ENCODE measurements at regions not wholly inside any gene's neighbourhood (a gene's known extent, or its start where the extent isn't known, plus 50 kb on each side); places are given as distances from the start of the nearest gene placed in this dataset.

- H3K36me3 Mint-ChIP-seq = no peaks in the 10 kb centered on the region
- no peak overlapping the region for H3K27ac Mint-ChIP-seq
- no peaks in the 10 kb centered on the region for H3K9me3 Mint-ChIP-seq
- H3K27me3 Mint-ChIP-seq = no peaks in the 10 kb centered on the region
- ATAC-seq = no peak
- no peak overlapping the region for H3K4me3 Mint-ChIP-seq
- no peaks in the 10 kb centered on the region for H3K4me1 Mint-ChIP-seq
These were observed 507.3 kb upstream of the CBLB start for GRCh38 chr3:106376016-106376570.

- no peak overlapping the region for H3K4me3 Mint-ChIP-seq
- H3K36me3 Mint-ChIP-seq = no peaks in the 10 kb centered on the region
- no peaks in the 10 kb centered on the region for H3K9me3 Mint-ChIP-seq
- no peak overlapping the region for H3K27ac Mint-ChIP-seq
- H3K4me1 Mint-ChIP-seq = no peaks in the 10 kb centered on the region
- ATAC-seq = no peak
- no peaks in the 10 kb centered on the region for H3K27me3 Mint-ChIP-seq
These were observed 510.5 kb upstream of the CBLB start for GRCh38 chr3:106379251-106379750.

GRCh38 chr3:106380232-106380631 lies 511.4 kb upstream of the CBLB start:
- Mint-ChIP-seq H3K4me3 (no peak overlapping the region), H3K4me1 (no peaks in the 10 kb centered on the region), H3K27ac (no peak overlapping the region), H3K27me3 (no peaks in the 10 kb centered on the region), H3K9me3 (no peaks in the 10 kb centered on the region), H3K36me3 (no peaks in the 10 kb centered on the region)
- ATAC-seq = no peak

- Mint-ChIP-seq H3K27me3 (no peaks in the 10 kb centered on the region), H3K27ac (no peak overlapping the region), H3K4me3 (no peak overlapping the region), H3K36me3 (peaks cover 8% of the 10 kb centered on the region), H3K9me3 (peaks cover 6% of the 10 kb centered on the region), H3K4me1 (peaks cover 10% of the 10 kb centered on the region)
- ATAC-seq = no peak
These were observed 512.6 kb upstream of the CBLB start for GRCh38 chr3:106381286-106381938.

GRCh38 chr3:106381939-106382335 lies 513.1 kb upstream of the CBLB start:
- Mint-ChIP-seq H3K27me3 (no peaks in the 10 kb centered on the region), H3K4me1 (peaks cover 11% of the 10 kb centered on the region), H3K27ac (no peak overlapping the region), H3K9me3 (peaks cover 6% of the 10 kb centered on the region), H3K36me3 (peaks cover 8% of the 10 kb centered on the region), H3K4me3 (no peak overlapping the region)
- ATAC-seq = no peak

DNA sequence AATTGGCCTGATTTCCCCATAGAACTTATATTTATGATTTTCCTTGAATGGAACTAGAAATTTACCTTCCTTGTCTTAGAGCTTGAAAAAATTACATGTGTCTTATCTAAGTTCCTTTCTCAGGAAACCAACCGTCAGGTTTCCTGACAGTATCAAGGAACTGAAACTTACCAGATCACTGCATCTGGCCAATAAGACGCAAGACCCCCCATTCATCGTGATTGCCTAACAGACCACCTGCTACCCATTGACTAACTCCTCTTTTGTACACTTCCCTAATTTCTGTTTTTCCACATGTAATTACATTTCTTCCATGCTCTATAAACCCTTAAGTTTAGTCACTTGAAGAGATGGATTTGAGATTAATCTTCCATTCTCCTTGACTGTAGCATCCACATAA lies 517.2 kb upstream of the CBLB start:
- H3K27ac Mint-ChIP-seq = peak overlapping the region; percentile 11
- peaks cover 19% of the 10 kb centered on the region for H3K4me1 Mint-ChIP-seq
- peaks cover 6% of the 10 kb centered on the region for H3K9me3 Mint-ChIP-seq
- peaks cover 8% of the 10 kb centered on the region for H3K36me3 Mint-ChIP-seq
- ATAC-seq = peak; percentile 81
- H3K27me3 Mint-ChIP-seq = no peaks in the 10 kb centered on the region
- H3K4me3 Mint-ChIP-seq = no peak overlapping the region

- H3K4me3 Mint-ChIP-seq = no peak overlapping the region
- H3K27ac Mint-ChIP-seq = no peak overlapping the region
- ATAC-seq = no peak
- H3K4me1 Mint-ChIP-seq = peaks cover 8% of the 10 kb centered on the region
- no peaks in the 10 kb centered on the region for H3K36me3 Mint-ChIP-seq
- H3K9me3 Mint-ChIP-seq = no peaks in the 10 kb centered on the region
- no peaks in the 10 kb centered on the region for H3K27me3 Mint-ChIP-seq
These were observed 524.1 kb upstream of the CBLB start for GRCh38 chr3:106392915-106393314.

- Mint-ChIP-seq H3K9me3 (no peaks in the 10 kb centered on the region), H3K36me3 (no peaks in the 10 kb centered on the region), H3K27me3 (no peaks in the 10 kb centered on the region), H3K4me3 (no peak overlapping the region), H3K27ac (no peak overlapping the region), H3K4me1 (no peaks in the 10 kb centered on the region)
- ATAC-seq = no peak
These were observed 528.2 kb upstream of the CBLB start for GRCh38 chr3:106397006-106397405.

DNA sequence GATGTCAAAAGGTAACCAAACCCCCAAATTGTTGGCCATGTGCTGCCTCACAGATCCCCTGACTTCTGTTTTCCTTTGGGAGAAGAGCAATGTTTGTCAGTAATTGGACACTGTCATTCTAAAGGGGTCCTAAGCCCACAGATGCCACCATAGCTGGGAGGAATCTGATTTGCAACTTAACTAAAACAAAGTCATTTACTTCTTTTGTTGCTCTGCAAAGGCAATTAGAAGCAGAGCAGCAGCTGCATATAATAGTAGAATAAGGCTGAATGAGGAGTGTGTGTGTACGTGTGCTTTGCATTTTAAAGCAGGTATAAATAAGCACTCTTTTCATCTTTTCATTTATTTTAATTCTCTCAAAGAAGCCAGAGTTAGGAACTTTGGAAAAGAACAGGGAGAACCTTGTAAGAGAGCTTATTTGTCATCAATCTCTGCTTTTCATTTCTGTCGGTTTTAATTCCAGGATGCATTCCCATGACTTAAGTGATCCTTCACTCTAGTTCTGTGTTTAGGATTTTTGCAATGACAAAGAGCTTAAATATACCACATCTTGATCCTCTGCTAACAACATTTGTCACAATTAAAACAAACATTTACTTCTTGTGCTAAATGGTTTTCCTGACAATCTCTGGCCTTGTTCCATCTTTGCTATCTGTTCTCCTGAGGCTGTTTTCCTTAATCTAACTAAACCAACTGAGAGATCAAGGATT lies 530.2 kb upstream of the CBLB start:
- Mint-ChIP-seq H3K4me3 (no peak overlapping the region), H3K27ac (no peak overlapping the region), H3K27me3 (no peaks in the 10 kb centered on the region), H3K4me1 (peaks cover 5% of the 10 kb centered on the region), H3K36me3 (no peaks in the 10 kb centered on the region), H3K9me3 (no peaks in the 10 kb centered on the region)
- ATAC-seq = no peak

DNA sequence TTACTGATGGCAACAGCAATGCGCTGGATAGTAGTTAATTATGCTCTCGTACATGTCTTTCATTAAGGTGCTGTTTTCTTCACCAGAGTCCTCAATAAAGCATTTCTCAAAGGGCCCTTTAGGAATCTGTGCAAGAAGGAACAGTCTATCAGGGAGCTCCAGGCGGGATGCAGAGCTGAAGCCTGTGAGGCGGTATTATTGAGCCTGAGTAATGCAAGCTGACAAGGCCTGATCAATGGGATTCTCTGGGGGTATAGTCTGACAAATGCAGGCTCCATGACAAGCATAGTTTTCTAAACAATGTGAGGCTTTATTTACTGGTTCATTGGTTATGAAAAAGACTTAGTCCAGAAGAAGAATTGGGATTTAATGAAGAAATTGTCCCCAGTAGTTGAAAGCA lies 530.9 kb upstream of the CBLB start:
- no peak for ATAC-seq
- Mint-ChIP-seq H3K4me1 (peaks cover 9% of the 10 kb centered on the region), H3K27ac (no peak overlapping the region), H3K27me3 (no peaks in the 10 kb centered on the region), H3K9me3 (no peaks in the 10 kb centered on the region), H3K36me3 (no peaks in the 10 kb centered on the region), H3K4me3 (no peak overlapping the region)

DNA sequence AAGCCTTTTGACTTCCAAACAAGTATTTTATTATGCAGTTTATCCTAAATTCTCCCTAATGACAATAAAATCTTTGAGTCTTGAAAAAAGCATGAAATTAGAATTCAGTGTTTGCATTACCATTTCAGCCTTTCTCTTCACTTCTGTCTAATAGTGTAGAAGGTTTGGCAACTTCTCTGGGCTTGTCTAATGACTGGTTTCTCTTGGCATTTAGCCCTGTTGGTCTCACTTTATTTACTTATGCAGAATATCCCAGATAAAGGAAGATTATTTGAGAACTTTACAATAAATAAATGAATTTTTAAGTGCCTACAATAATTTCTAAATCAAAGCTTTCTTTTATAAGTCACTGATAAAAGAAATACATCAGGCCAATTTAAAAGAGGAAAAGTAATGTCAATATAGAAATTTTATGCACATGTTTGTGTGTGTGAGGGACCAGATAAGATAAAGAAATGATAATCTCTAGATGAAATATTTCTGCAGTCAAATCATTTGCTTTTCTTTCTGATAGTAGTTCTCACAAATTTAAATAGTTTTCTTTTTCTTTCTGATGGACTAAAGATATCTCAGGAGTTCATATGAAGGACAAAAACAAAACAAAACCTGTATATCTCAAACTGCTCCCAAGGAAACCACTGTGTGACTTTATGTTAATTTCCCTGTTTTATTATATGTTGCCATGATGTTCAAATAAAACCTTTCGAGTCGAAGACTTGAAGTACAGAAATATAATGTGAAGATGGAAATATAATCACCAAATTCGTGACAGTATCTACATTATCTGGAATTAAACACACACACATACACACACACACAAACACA lies 533.1 kb upstream of the CBLB start:
- peaks cover 9% of the 10 kb centered on the region for H3K4me1 Mint-ChIP-seq
- no peak overlapping the region for H3K4me3 Mint-ChIP-seq
- H3K27ac Mint-ChIP-seq = no peak overlapping the region
- H3K9me3 Mint-ChIP-seq = no peaks in the 10 kb centered on the region
- no peaks in the 10 kb centered on the region for H3K27me3 Mint-ChIP-seq
- H3K36me3 Mint-ChIP-seq = no peaks in the 10 kb centered on the region
- ATAC-seq = no peak

DNA sequence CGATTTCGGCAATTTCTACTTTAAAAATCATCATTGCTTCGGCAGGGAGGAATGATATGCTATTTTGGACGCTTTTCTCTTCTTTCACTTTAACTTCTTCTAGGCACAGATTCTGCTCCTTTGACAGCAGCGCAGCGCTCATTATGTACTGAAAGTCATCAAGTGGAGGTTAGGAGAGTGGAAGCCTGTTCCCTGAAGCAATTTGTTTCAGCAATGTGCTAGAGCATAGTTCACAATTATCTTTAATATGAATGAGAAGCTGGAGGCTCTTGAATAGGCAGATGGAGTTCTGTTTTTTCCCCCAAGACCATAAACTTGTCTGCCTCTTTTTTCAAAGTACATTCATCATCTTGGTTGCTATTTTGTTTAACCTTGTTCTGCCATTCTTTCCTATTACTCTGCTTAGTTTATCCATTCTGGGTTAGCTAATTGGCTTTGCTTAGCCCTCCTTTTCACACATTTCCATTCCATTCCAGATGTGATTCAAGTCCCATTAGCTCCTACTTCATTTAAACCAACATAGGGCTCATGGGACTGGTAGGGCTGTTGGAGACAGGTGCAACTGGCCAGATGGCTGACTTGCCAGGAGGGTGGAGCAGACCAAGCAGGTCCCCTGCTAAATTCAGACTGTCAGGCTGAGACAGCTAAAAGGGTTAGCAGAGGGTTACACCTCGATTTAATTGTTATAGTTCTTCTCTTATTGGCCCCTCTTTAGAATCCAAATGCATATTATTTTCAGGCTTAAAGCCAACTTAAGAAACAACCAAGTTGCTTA lies 534.7 kb upstream of the CBLB start:
- Mint-ChIP-seq H3K4me1 (peaks cover 9% of the 10 kb centered on the region), H3K27me3 (no peaks in the 10 kb centered on the region), H3K9me3 (no peaks in the 10 kb centered on the region), H3K27ac (no peak overlapping the region), H3K36me3 (no peaks in the 10 kb centered on the region), H3K4me3 (no peak overlapping the region)
- ATAC-seq = no peak

DNA sequence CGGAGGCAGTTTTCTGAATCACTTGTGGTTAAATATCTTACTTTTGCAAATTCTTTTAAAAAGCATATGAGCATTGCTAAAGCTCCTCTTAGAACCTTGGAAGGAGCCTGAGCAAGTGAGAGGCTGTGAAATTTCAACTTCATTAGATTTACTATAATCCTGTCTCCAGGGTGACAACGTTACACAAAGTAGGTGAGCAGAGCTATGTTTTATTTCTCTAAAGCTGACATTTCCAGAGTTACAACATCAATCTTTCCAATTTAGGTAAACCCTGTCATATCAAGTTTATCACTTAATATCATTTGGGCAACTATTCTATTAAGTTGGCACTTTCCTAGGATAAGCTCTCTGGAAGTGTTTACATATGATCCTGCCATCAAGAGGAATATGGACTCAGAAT lies 544.9 kb upstream of the CBLB start:
- Mint-ChIP-seq H3K36me3 (no peaks in the 10 kb centered on the region), H3K9me3 (peaks cover 2% of the 10 kb centered on the region), H3K27ac (no peak overlapping the region), H3K4me1 (no peaks in the 10 kb centered on the region), H3K4me3 (no peak overlapping the region), H3K27me3 (no peaks in the 10 kb centered on the region)
- ATAC-seq = no peak

- Mint-ChIP-seq H3K4me3 (peak overlapping the region; percentile 16), H3K27me3 (no peaks in the 10 kb centered on the region), H3K36me3 (peaks cover 17% of the 10 kb centered on the region), H3K4me1 (peaks cover 53% of the 10 kb centered on the region), H3K27ac (peak overlapping the region; percentile 83), H3K9me3 (peaks cover 12% of the 10 kb centered on the region)
- peak; percentile 55 for ATAC-seq
These were observed 551.8 kb upstream of the CBLB start for GRCh38 chr3:106420628-106421027.

DNA sequence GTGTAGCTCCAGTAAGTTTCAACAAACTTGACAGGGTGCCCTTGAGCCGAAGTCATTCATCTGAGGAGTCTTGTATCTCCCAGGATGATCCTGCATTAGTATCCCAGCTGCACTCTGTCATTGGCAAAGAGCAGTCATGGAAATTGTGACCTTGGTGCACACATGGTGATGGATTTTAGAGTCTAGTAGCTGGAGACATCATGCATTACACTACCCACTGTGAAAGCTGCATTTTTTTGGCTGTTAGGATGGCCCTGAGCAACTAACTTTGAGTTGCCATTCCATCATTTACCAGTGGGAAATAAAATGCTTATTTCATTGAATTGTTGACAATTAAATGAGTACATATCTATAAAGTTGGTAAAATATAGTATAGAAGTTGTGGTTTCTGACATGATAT lies 552.6 kb upstream of the CBLB start:
- no peak for ATAC-seq
- H3K4me1 Mint-ChIP-seq = peaks cover 55% of the 10 kb centered on the region
- peak overlapping the region; percentile 83 for H3K27ac Mint-ChIP-seq

More for the DNA sequence above, 552.6 kb upstream of the CBLB start:
- Mint-ChIP-seq H3K27me3 (no peaks in the 10 kb centered on the region), H3K9me3 (peaks cover 12% of the 10 kb centered on the region), H3K36me3 (peaks cover 17% of the 10 kb centered on the region), H3K4me3 (no peak overlapping the region)
